ENCODE measurements at regions not wholly inside any gene's neighbourhood (a gene's known extent, or its start where the extent isn't known, plus 50 kb on each side); places are given as distances from the start of the nearest gene placed in this dataset.

DNA sequence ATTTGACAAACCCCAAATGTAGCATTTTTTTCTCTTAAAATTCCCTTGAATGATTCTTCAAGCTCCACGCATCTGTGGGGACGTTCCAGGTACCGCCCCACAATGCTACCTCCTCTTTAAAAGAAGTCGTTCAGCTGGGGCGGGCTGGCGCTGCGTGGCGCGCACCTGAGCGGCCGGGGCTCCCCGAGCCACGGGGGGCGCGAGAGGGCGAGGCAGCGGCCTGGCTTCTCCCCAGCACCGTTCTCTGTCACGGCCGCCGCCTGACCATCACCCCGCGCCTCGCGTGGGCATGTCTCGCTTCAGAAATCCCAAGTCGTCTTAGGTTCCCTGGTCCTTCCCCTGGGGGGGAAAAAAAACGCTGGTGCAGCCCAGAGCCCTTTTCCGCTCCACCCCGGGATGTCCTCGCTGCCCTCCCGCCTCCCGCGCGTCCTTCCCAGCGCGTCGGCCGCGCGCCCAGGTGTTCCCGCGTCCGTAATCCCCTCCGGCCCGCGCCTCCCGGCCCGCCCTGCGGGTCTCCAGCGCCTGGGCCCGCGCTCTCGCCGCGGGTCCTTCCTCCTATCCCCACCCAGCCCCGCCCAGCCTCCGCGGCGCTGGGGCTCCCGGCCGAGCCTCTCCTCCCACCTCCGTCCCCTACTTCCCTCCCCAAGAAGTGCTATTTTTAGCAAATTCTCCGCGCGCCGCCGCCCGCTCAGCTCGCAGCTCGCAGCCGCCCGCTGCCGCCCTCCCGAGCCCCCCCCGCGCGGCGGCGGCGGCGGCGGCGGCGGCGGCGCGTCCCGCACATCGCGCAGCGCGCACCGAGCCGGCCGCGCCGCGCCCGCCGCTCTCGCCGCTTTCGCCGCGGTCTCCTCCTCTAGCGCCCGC is 58.7 kb upstream of the PRPS1L1 start:
- peak; percentile 61 for ATAC-seq (ENCODE audit: low read depth)
- no peaks in the 10 kb centered on the region for H3K36me3 ChIP-seq (ENCODE audit: control insufficient read depth, insufficient read depth, low read length)
- H3K27me3 ChIP-seq (ENCODE audit: control insufficient read depth, insufficient read depth, low read length): peaks cover 25% of the 10 kb centered on the region
- intact Hi-C loops (cut with micrococcal nuclease) (no loop called here), in situ Hi-C loops (cut with MboI; ENCODE audit: low sequenced_read_pairs) (no loop called here), dilution Hi-C loops (cut with HindIII; ENCODE audit: low sequenced_read_pairs, unreplicated experiment) (no loop called here)
- peaks cover 7% of the 10 kb centered on the region for H3K9me3 ChIP-seq (ENCODE audit: control insufficient read depth, insufficient read depth, low read length)
- H4K20me1 ChIP-seq (ENCODE audit: insufficient read depth, low read length): no peaks in the 10 kb centered on the region
- no peaks in the 10 kb centered on the region for H3K4me1 ChIP-seq (ENCODE audit: control insufficient read depth, insufficient read depth, low read length)
- peak overlapping the region; percentile 42 for H2AK9ac ChIP-seq (replicated peaks; ENCODE audit: low read depth, low read length, poor library complexity)
- H3K9me1 ChIP-seq (ENCODE audit: insufficient read depth, low read length): no peaks in the 10 kb centered on the region
- H3K23ac ChIP-seq (ENCODE audit: low read depth, low read length): 0 out of 2 replicates have a peak overlapping the region, but pooled peaks have one; percentile 29
- 0% methylated on average over 1 of the region's 108 CpGs; no CpG with 5 or more reads in 1 of the 2 experiments for WGBS, 2 experiments (ENCODE audit: extremely low coverage in 2 of 2, insufficient read length in 1 of 2)
- no peak overlapping the region for H2BK15ac ChIP-seq (ENCODE audit: low read depth, low read length)
- peak overlapping the region; percentile 89 for H2AFZ ChIP-seq (replicated peaks; ENCODE audit: low read length, poor library complexity)
- POLR2A ChIA-PET (ENCODE audit: unreplicated experiment): no interaction called here
- no peak overlapping the region for H4K91ac ChIP-seq (ENCODE audit: insufficient read depth, low read depth, low read length)
- no peak overlapping the region for H3K9ac ChIP-seq (ENCODE audit: low read depth, low read length)
- H2BK120ac ChIP-seq (ENCODE audit: low read depth, low read length): no peak overlapping the region
- peak overlapping the region; percentile 63 for H3K4me3 ChIP-seq (ENCODE audit: insufficient read depth, low read depth, low read length)
- no peak overlapping the region for H3K27ac ChIP-seq (ENCODE audit: insufficient read depth, low read length)
- H2BK20ac ChIP-seq (ENCODE audit: low read depth, low read length): no peak overlapping the region
- H3K79me1 ChIP-seq (ENCODE audit: low read depth in 1 of 2, low read length in 2 of 2): no peaks in the 10 kb centered on the region
- no peak overlapping the region for H3K4ac ChIP-seq (ENCODE audit: low read depth, low read length)
- CTCF ChIA-PET: interaction anchor here (0.6 kb wide), 1 partner anchor 420 kb away, joined by 4 read pairs; no protein-coding TSS in a partner anchor
- no peak overlapping the region for H3K18ac ChIP-seq (ENCODE audit: low read depth, low read length)
- H3K14ac ChIP-seq (replicated peaks; ENCODE audit: low read depth, low read length): no peak overlapping the region
- no peak overlapping the region for H2AK5ac ChIP-seq (ENCODE audit: low read depth, low read length)
- DNase-seq: no peak
- H4K8ac ChIP-seq (ENCODE audit: low read depth in 2 of 2, low read length in 2 of 2): no peak overlapping the region
- BruUV-seq (replicated peaks): no TSS peak
- H4K5ac ChIP-seq (ENCODE audit: low read depth, low read length): no peak overlapping the region
- H3K4me2 ChIP-seq (ENCODE audit: low read depth, low read length): peak overlapping the region; percentile 89
- no peak overlapping the region for H3K56ac ChIP-seq (ENCODE audit: extremely low read depth, insufficient read depth, low read length)
- no peak overlapping the region for H2BK5ac ChIP-seq (ENCODE audit: low read depth, low read length, poor library complexity, severe bottlenecking)
- TF ChIP-seq SMC3 (IDR thresholded peaks at IDR 0.05; ENCODE audit: low read depth, low read length) (no peak), RCOR1 (IDR thresholded peaks at IDR 0.05; ENCODE audit: insufficient replicate concordance, low read length) (no peak), RAD21 (IDR thresholded peaks at IDR 0.05; ENCODE audit: low read length) (no peak), MAZ (IDR thresholded peaks at IDR 0.05; ENCODE audit: borderline replicate concordance, low read depth, low read length) (no peak), FOS (IDR thresholded peaks at IDR 0.05; ENCODE audit: low read depth, low read length) (no peak), CEBPB (IDR thresholded peaks at IDR 0.05; ENCODE audit: low read depth, low read length) (no peak), POLR2A (IDR thresholded peaks at IDR 0.05; ENCODE audit: low read depth, low read length) (no peak), CHD1 (IDR thresholded peaks at IDR 0.05; ENCODE audit: low read depth, low read length) (no peak), NFE2L2 (IDR thresholded peaks at IDR 0.05; ENCODE audit: low read depth, low read length) (no peak), RFX5 (IDR thresholded peaks at IDR 0.05; ENCODE audit: low read depth, low read length) (no peak), BHLHE40 (IDR thresholded peaks at IDR 0.05; ENCODE audit: low read depth, low read length) (no peak), MAFK (IDR thresholded peaks at IDR 0.05; ENCODE audit: low read depth, low read length) (no peak), MXI1 (IDR thresholded peaks at IDR 0.05; ENCODE audit: borderline replicate concordance, low read depth, low read length) (no peak)
- TF ChIP-seq, protein P1, sequence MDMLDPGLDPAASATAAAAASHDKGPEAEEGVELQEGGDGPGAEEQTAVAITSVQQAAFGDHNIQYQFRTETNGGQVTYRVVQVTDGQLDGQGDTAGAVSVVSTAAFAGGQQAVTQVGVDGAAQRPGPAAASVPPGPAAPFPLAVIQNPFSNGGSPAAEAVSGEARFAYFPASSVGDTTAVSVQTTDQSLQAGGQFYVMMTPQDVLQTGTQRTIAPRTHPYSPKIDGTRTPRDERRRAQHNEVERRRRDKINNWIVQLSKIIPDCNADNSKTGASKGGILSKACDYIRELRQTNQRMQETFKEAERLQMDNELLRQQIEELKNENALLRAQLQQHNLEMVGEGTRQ (IDR thresholded peaks at IDR 0.05; ENCODE audit: low read depth, low read length): no peak
- TF ChIP-seq, protein P2, sequence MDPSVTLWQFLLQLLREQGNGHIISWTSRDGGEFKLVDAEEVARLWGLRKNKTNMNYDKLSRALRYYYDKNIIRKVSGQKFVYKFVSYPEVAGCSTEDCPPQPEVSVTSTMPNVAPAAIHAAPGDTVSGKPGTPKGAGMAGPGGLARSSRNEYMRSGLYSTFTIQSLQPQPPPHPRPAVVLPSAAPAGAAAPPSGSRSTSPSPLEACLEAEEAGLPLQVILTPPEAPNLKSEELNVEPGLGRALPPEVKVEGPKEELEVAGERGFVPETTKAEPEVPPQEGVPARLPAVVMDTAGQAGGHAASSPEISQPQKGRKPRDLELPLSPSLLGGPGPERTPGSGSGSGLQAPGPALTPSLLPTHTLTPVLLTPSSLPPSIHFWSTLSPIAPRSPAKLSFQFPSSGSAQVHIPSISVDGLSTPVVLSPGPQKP (IDR thresholded peaks at IDR 0.05; ENCODE audit: borderline replicate concordance, low read depth, low read length): no peak

All from IMR-90 (cell line).